Mesenchymal stem cell (in vitro differentiated cells and primary cell): ENCODE measurements at regions not wholly inside any gene's neighbourhood (a gene's known extent, or its start where the extent isn't known, plus 50 kb on each side); places are given as distances from the start of the nearest gene placed in this dataset.

ENCODE experiments used
- DNase-seq: peaks from one replicate; pipeline ENCODE4 v3.0.0-alpha.2; 2013
- H2AFZ ChIP-seq: one replicate; pipeline ENCODE4 v1.6.1; 2013; ENCODE audit warnings: low read depth, mild to moderate bottlenecking, control low read depth, inconsistent platforms, low read length, moderate library complexity
- H2AK5ac ChIP-seq: 2 replicates; pipeline ENCODE4 v1.6.1; 2013; ENCODE audit warnings: low read length, moderate library complexity, mild to moderate bottlenecking, inconsistent platforms; ENCODE audit not compliant: severe bottlenecking
- H2BK120ac ChIP-seq: one replicate; pipeline ENCODE4 v1.6.1; 2013; ENCODE audit warnings: low read depth, mild to moderate bottlenecking, inconsistent platforms, low read length, moderate library complexity
- H2BK12ac ChIP-seq, 2 experiments: one replicate each; pipeline ENCODE4 v1.6.1; 2013; ENCODE audit warnings: inconsistent platforms in 2 of 2, low read length in 2 of 2, mild to moderate bottlenecking in 2 of 2, moderate library complexity in 2 of 2, control low read depth in 1 of 2
- H2BK15ac ChIP-seq: one replicate; pipeline ENCODE4 v1.6.1; 2013; ENCODE audit warnings: mild to moderate bottlenecking, low read depth, inconsistent platforms; ENCODE audit not compliant: poor library complexity, severe bottlenecking
- H2BK5ac ChIP-seq: 2 replicates; pipeline ENCODE4 v1.6.1; 2013; ENCODE audit warnings: low read depth, mild to moderate bottlenecking, low read length, control low read depth, inconsistent platforms; ENCODE audit not compliant: poor library complexity, severe bottlenecking
- H3K14ac ChIP-seq, 2 experiments: one replicate each; pipeline ENCODE4 v1.6.1; 2013; ENCODE audit warnings: inconsistent platforms in 2 of 2, low read length in 2 of 2, control low read depth in 1 of 2, mild to moderate bottlenecking in 1 of 2, moderate library complexity in 1 of 2
- H3K18ac ChIP-seq, 2 experiments: one replicate each; pipeline ENCODE4 v1.6.1; 2013; ENCODE audit warnings: inconsistent platforms in 2 of 2, low read length in 2 of 2, control low read depth in 1 of 2, low read depth in 1 of 2, mild to moderate bottlenecking in 1 of 2
- H3K23ac ChIP-seq, 2 experiments: one replicate each; pipeline ENCODE4 v1.6.1; 2013; ENCODE audit warnings: inconsistent platforms in 2 of 2, low read length in 2 of 2, mild to moderate bottlenecking in 2 of 2, moderate library complexity in 2 of 2, control low read depth in 1 of 2
- H3K27ac ChIP-seq: 2 replicates; pipeline ENCODE4 v1.5.1; 2013; ENCODE audit warnings: mild to moderate bottlenecking, moderate library complexity, low read length, control low read depth, inconsistent platforms; ENCODE audit not compliant: poor library complexity, severe bottlenecking
- H3K27me3 ChIP-seq, 2 experiments: 2 replicates each; pipeline versions ENCODE4 v1.6.1 to v1.7.0; 2013; ENCODE audit warnings: low read length in 2 of 2, mild to moderate bottlenecking in 2 of 2, moderate library complexity in 2 of 2, control low read depth in 1 of 2, inconsistent platforms in 1 of 2; ENCODE audit not compliant: control insufficient read depth in 1 of 2, insufficient read depth in 1 of 2
- H3K36me3 ChIP-seq, 2 experiments: 2 replicates each; pipeline versions ENCODE4 v1.6.1 to v1.7.0; 2013; ENCODE audit warnings: low read length in 2 of 2, control low read depth in 1 of 2, inconsistent platforms in 1 of 2, low read depth in 1 of 2, mild to moderate bottlenecking in 1 of 2; ENCODE audit not compliant: insufficient read depth in 2 of 2, control insufficient read depth in 1 of 2
- H3K4ac ChIP-seq, 2 experiments: one replicate each; pipeline ENCODE4 v1.6.1; 2013; ENCODE audit warnings: inconsistent platforms in 2 of 2, low read length in 2 of 2, mild to moderate bottlenecking in 2 of 2, moderate library complexity in 2 of 2, control low read depth in 1 of 2, low read depth in 1 of 2
- H3K4me1 ChIP-seq: 2 replicates; pipeline ENCODE4 v1.6.1; 2013; ENCODE audit warnings: low read depth, low read length, control low read depth; ENCODE audit not compliant: control insufficient read depth, insufficient read depth
- H3K4me2 ChIP-seq: 2 replicates; pipeline ENCODE4 v1.6.1; 2013; ENCODE audit warnings: low read length, mild to moderate bottlenecking, inconsistent platforms; ENCODE audit not compliant: poor library complexity, severe bottlenecking
- H3K4me3 ChIP-seq, 2 experiments: 2 replicates each; pipeline versions ENCODE4 v1.5.1 to v1.7.0; 2013; ENCODE audit warnings: low read length in 2 of 2, mild to moderate bottlenecking in 2 of 2, control low read depth in 1 of 2, low read depth in 1 of 2; ENCODE audit not compliant: insufficient read depth in 1 of 2
- H3K79me1 ChIP-seq: replicated peaks from 2 replicates; pipeline ENCODE4 v1.6.1; 2013; ENCODE audit warnings: mild to moderate bottlenecking, control low read depth, low read length, inconsistent platforms; ENCODE audit not compliant: poor library complexity, severe bottlenecking
- H3K9ac ChIP-seq: 2 replicates; pipeline ENCODE4 v1.7.0; 2013; ENCODE audit warnings: mild to moderate bottlenecking, low read length, moderate library complexity
- H3K9me3 ChIP-seq: 2 replicates; pipeline ENCODE4 v1.7.0; 2013; ENCODE audit warnings: mild to moderate bottlenecking, low read length; ENCODE audit not compliant: control insufficient read depth
- H4K8ac ChIP-seq: one replicate; pipeline ENCODE4 v1.6.1; 2013; ENCODE audit warnings: inconsistent platforms, mild to moderate bottlenecking, low read length, moderate library complexity
- H4K91ac ChIP-seq: one replicate; pipeline ENCODE4 v1.6.1; 2013; ENCODE audit warnings: mild to moderate bottlenecking, low read length, inconsistent platforms
- WGBS: methylation state at CpG from one replicate; pipeline ENCODE4 v1.1.7; 2013; ENCODE audit warnings: mixed read lengths; 5-methylcytosine and 5-hydroxymethylcytosine counted together

DNA sequence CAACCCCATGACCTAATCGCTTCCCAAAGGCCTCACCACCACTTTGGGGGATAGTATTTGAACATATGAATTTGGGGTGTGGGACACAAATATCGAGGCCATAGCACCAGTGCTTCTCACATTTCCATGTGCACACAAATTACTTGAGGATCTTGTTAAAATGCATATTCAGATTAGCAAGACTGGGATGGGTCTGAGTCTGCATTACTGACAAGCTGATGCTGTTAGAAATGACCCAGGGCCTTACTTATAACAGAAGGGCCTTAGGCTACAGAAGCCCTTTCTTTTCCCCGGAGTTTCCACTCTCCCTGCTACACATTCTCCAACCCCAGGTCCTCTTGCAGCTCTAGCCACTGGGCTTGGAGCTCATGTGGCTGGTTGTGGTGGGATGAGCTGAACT lies 141.5 kb upstream of the LRFN2 start:
- Histone ChIP-seq H2BK5ac (no peak overlapping the region), H2BK120ac (no peak overlapping the region), H4K91ac (no peak overlapping the region), H3K18ac (no peak overlapping the region), H3K4me1 (peaks cover 9% of the 10 kb centered on the region), H3K9me3 (no peaks in the 10 kb centered on the region), H2AK5ac (no peak overlapping the region), H3K36me3 (no peaks in the 10 kb centered on the region), H3K27me3 (peaks cover under 1 to 19% of the 10 kb centered on the region in 2 experiments), H3K4me2 (no peak overlapping the region), H2BK15ac (no peak overlapping the region), H4K8ac (no peak overlapping the region), H3K14ac (no peak overlapping the region), H3K4me3 (no peak overlapping the region), H3K79me1 (no peaks in the 10 kb centered on the region), H2BK12ac (no peak overlapping the region), H3K4ac (no peak overlapping the region), H3K23ac (no peak overlapping the region), H3K9ac (no peak overlapping the region), H3K27ac (no peak overlapping the region), H2AFZ (no peak overlapping the region)
- WGBS: no CpG with 5 or more reads among the region's 3 CpGs
- DNase-seq: no peak

GRCh38 chr6:40727271-40727670 lies 140.1 kb upstream of the LRFN2 start:
- H2BK120ac ChIP-seq: no peak overlapping the region
- H2AFZ ChIP-seq: no peak overlapping the region
- no peak overlapping the region for H2BK12ac ChIP-seq
- no peak overlapping the region for H3K18ac ChIP-seq
- no peak overlapping the region for H4K91ac ChIP-seq
- H2BK15ac ChIP-seq: no peak overlapping the region
- H2BK5ac ChIP-seq: no peak overlapping the region
- no peaks in the 10 kb centered on the region for H3K79me1 ChIP-seq
- no peak overlapping the region for H3K9ac ChIP-seq
- H3K14ac ChIP-seq: no peak overlapping the region
- peaks cover 18% of the 10 kb centered on the region for H3K4me1 ChIP-seq
- DNase-seq: no peak
- no peak overlapping the region for H3K27ac ChIP-seq
- H4K8ac ChIP-seq: no peak overlapping the region
- H2AK5ac ChIP-seq: peak overlapping the region; percentile 10
- H3K4me2 ChIP-seq: no peak overlapping the region
- no peaks in the 10 kb centered on the region for H3K36me3 ChIP-seq
- no peak overlapping the region for H3K4me3 ChIP-seq
- no peaks in the 10 kb centered on the region for H3K9me3 ChIP-seq
- no peak overlapping the region for H3K23ac ChIP-seq
- peaks cover 0 to 13% of the 10 kb centered on the region in 2 experiments for H3K27me3 ChIP-seq
- H3K4ac ChIP-seq: no peak overlapping the region
- WGBS: no CpG with 5 or more reads among the region's 1 CpG

DNA sequence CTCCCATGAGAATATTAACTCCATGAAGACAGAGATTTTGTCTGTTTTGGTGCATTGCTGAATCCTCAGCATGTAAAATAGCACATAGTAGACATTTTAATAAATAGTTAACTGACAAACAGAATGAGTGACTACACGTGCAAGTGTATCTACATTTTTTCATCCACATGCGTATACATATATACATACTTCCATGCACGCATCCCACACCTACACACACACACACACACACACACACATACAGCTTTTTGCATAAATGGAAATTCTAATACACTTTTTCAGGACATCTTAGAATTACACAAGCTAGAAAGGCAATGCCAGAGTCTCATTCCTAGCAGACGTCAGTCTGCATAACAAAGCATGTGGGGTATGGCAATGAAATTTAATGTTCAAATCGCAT lies 139.7 kb upstream of the LRFN2 start:
- Histone ChIP-seq H2BK12ac (no peak overlapping the region), H2BK15ac (no peak overlapping the region), H3K79me1 (no peaks in the 10 kb centered on the region), H2BK120ac (no peak overlapping the region), H4K91ac (no peak overlapping the region), H3K4me3 (no peak overlapping the region), H2AFZ (no peak overlapping the region), H2BK5ac (no peak overlapping the region), H3K27ac (no peak overlapping the region), H3K23ac (no peak overlapping the region), H3K9ac (no peak overlapping the region), H3K4ac (no peak overlapping the region), H2AK5ac (no peak overlapping the region), H3K27me3 (peaks cover 0 to 9% of the 10 kb centered on the region in 2 experiments), H3K9me3 (no peaks in the 10 kb centered on the region), H3K36me3 (no peaks in the 10 kb centered on the region), H3K4me1 (peaks cover 22% of the 10 kb centered on the region), H4K8ac (no peak overlapping the region), H3K14ac (no peak overlapping the region), H3K18ac (no peak overlapping the region), H3K4me2 (no peak overlapping the region)
- WGBS: 96% methylated on average over 3 of the region's 5 CpGs
- DNase-seq: no peak

DNA sequence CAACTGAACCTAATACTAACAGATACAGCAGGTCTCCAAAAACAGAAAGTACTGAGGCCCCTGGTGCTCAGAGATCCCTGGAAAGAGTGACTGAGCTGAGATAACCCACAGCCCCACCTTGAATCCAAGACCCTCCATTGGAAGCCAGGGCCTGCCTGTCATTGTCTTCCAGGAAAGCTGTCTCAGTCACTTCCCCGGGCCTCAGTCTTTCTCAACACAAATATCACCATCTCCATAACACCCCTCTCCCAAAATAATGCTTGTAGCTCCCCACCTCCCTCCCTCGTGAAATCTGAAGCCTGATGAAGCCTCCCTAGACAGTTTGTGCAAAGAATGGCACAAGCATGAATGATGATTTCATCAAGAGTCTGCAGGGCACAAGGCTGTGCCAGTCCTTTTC lies 138.2 kb upstream of the LRFN2 start:
- peak overlapping the region; percentile 5 for H4K8ac ChIP-seq
- DNase-seq: no peak
- H3K18ac ChIP-seq: no peak overlapping the region

More for the DNA sequence above, 138.2 kb upstream of the LRFN2 start:
- Histone ChIP-seq H3K27ac (no peak overlapping the region), H3K4me3 (no peak overlapping the region), H3K4ac (no peak overlapping the region), H3K14ac (no peak overlapping the region), H4K91ac (peak overlapping the region; percentile 47), H3K27me3 (peaks cover 0 to 7% of the 10 kb centered on the region in 2 experiments), H3K9me3 (no peaks in the 10 kb centered on the region), H3K36me3 (no peaks in the 10 kb centered on the region), H2BK15ac (no peak overlapping the region), H2AK5ac (peak overlapping the region; percentile 59), H2BK5ac (no peak overlapping the region), H2BK12ac (no peak overlapping the region), H2BK120ac (no peak overlapping the region), H2AFZ (no peak overlapping the region), H3K4me2 (no peak overlapping the region), H3K79me1 (no peaks in the 10 kb centered on the region), H3K4me1 (peaks cover 33% of the 10 kb centered on the region), H3K23ac (no peak overlapping the region), H3K9ac (no peak overlapping the region)
- 90% methylated on average over 2 of the region's 2 CpGs for WGBS
